CD4-positive, alpha-beta T cell treated with Interleukin-6 at 100 ng/mL for 8 hours (primary cell): ENCODE measurements at regions not wholly inside any gene's neighbourhood (a gene's known extent, or its start where the extent isn't known, plus 50 kb on each side); places are given as distances from the start of the nearest gene placed in this dataset.
"Not testable (repeated sequence)": the region's sequence is repeated elsewhere in the genome, so short reads cannot be mapped to it uniquely, and the experiment has no call there.

Source experiments
- DNase-seq: peaks from one replicate; pipeline ENCODE4 v3.0.0-alpha.2; 2020; ENCODE audit warnings: mixed read lengths, low spot score

GRCh38 chr9:42325561-42325960 is 142.1 kb downstream of the SPATA31A6 start:
- not testable (repeated sequence) for DNase-seq

- not testable (repeated sequence) for DNase-seq
Measured at GRCh38 chr9:42326482-42326881, 143.0 kb downstream of the SPATA31A6 start.

- DNase-seq = not testable (repeated sequence)
Measured at GRCh38 chr9:42335342-42335741, 151.9 kb downstream of the SPATA31A6 start.

DNA sequence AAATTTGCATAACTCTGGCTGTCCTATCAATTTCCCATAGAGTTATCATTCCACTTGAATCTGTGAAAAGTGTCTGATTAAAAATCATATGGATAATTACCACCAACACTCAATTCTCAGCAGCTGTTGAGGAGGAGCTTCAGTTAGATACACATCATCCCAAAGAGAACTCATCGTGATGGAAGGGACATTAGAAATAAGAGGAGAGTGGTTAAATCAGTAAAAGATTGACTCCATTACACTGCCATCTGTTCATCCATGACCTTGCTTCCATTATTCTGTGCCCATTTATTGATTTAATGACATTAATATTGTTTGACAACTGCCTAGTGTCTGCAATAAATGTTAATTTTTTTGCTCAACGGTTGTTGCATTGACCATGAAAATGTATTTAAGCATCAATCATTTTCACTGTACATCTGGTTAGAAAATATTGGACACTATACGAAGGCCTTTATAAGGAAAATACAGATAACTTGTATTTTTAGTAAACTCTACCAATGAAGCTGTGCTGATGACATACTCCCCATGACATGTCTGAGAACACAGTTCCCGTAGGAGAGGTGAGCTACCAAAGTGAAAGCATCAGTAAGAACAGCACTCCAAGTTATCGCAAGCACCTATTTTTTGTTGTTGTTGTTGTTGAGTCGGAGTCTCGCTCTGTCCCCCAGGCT is 152.7 kb downstream of the SPATA31A6 start:
- DNase-seq = not testable (repeated sequence)

- not testable (repeated sequence) for DNase-seq
Measured at GRCh38 chr9:42338275-42338674, 154.8 kb downstream of the SPATA31A6 start.

DNA sequence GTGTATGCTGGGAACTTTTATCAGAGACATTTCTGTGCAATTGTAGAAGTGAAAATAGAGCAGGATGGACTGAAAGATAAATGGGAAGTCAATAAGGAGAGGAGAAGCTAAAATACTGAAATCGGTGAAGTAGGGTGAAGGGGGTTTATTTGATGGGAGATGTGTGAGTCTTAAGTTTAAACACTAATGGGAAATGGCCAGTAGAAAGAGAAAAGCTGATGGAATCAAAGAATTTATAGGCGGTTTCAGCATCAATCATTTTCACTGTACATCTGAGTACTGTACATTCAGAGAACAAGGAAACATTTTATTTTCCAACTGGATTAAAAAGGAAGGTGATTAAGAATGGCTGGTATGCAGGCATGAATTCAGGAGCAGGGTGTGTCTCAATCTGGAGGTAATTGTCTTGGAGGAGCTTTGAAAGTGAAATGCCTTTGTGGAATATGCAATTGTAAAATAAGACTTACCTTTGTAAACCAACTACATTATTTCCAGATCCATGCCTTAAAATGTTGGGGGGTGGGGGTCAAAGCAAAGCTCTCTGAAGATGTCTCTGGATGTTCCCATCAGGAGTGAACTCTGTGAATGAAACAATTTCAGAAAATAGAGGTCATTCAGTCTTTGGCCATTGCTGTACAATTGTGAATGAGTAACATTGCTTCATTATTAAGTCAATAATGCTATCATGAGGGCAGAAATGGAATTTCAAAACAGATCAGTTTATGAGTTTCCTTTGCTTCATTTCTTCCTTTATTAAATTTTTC is 156.4 kb downstream of the SPATA31A6 start:
- not testable (repeated sequence) for DNase-seq

- not testable (repeated sequence) for DNase-seq
Measured at GRCh38 chr9:42340435-42340723, 156.9 kb downstream of the SPATA31A6 start.

- not testable (repeated sequence) for DNase-seq
Measured at GRCh38 chr9:42341860-42342259, 158.4 kb downstream of the SPATA31A6 start.

DNA sequence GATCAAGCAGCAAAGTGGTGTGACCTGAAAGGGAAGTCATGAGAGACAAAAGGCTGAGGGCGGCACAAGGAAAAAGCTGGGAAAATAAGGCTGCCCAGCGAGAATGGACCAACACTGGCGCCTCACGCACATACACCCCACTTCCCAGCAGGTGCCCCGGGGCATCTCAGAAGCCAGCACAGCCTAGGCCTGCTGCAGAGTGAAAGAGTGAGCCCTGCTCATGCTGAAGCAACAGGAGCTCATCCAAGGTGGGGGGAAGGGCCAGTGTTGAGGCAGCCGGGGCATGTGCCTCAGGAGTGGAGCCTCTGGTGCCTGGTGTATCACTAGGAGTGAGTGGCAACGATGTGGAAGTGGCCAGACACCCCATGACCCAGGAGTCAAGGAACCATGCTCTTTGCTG is 158.8 kb downstream of the SPATA31A6 start:
- DNase-seq = not testable (repeated sequence)

- not testable (repeated sequence) for DNase-seq
Measured at GRCh38 chr9:42344508-42344907, 161.0 kb downstream of the SPATA31A6 start.

DNA sequence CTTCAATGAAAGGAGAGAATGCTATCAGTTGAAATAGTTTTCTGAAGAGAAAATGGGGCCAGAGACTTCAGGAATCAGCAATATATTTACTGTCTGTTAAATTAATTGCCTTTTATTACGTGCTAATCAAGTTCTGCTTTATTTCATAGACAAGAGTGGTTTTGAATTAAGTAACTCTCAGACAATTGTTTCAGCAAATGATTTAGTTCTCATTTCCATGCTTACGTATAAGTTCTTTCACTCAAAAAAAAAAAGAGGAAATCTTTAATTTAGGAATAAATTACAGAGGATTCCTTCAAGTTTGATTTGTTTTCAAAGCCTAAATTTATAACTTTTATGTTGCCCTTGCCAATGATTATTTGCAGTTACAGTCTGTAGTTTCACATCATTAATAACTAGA is 163.5 kb downstream of the SPATA31A6 start:
- not testable (repeated sequence) for DNase-seq

DNA sequence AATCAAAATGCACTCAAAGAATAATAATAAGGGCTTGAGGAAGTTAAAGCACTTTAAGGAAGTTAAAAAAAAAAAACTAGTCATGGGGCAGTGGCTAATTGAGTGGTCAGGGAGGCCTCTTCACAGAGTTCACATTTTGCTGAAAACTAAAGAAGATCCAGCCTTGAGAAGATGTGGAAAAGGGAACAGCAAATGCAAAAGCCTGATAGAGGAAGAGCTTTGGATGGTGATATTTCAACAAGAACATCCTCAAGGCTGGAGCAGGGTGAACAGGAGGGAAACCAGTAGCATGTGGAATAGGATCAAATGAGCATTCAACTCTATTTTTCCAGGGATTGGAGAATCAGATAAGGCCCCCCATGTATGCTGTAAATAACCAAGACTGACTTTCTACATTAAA is 165.7 kb downstream of the SPATA31A6 start:
- not testable (repeated sequence) for DNase-seq

GRCh38 chr9:42350412-42350811 is 167.0 kb downstream of the SPATA31A6 start:
- DNase-seq = not testable (repeated sequence)

GRCh38 chr9:42357604-42358373 is 174.3 kb downstream of the SPATA31A6 start:
- not testable (repeated sequence) for DNase-seq

DNA sequence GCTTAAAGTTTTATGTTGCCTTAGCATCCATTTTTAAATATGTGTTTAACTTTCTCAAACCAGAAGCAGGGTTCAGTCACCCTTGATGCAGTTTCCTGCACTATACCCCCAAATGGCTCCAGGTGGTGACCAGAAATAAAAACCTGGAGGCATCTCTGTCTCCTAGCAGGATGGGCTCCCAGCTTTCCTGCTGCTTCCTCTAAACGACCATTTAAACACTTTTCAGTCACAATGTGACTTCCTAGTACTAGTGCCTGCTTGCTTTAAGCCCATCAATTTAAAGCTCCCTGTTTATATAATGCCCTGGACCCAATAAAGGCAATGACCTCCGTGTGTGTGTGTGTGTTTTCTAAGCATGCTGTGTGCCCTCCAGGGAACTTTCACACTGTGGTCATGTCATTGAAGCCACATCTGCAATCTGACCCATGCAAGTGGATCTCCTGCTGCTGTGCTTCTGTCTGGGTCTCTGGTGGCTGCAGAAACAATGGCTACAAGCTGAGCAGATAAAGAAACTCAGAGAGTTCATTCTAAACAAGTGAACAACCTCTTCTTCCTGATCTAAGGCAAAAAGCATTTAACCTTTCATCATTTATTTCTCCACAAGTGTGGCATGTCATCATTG is 175.3 kb downstream of the SPATA31A6 start:
- not testable (repeated sequence) for DNase-seq

GRCh38 chr9:42364410-42365243 is 181.2 kb downstream of the SPATA31A6 start:
- not testable (repeated sequence) for DNase-seq

- not testable (repeated sequence) for DNase-seq
Measured at GRCh38 chr9:42365244-42365945, 181.9 kb downstream of the SPATA31A6 start.

GRCh38 chr9:42368279-42368881 is 184.9 kb downstream of the SPATA31A6 start:
- DNase-seq = not testable (repeated sequence)

DNA sequence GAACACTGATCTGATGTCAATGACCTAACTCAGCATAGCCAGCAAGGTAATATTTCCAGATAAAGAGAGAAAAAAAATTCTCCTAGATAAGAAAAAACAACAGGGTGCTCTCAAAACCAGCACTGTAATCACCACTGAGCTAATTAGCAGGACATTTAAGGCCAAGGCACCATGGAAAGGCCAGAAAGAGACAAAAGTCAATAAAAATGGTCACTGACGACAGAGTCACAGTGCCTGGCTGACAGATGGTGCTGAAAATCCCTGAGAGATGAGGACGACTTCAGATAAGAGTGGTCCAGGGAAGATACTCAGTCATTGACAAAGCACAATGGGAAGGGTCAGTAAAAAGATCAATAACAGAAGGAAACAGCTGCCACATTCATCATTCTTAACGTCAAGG is 186.7 kb downstream of the SPATA31A6 start:
- DNase-seq = not testable (repeated sequence)

GRCh38 chr9:42371417-42371816 is 188.0 kb downstream of the SPATA31A6 start:
- DNase-seq = not testable (repeated sequence)
